Stimulated activated CD8-positive, alpha-beta memory T cell treated with anti-CD3 and anti-CD28 coated beads, Interleukin-4, amount 100 ng/mL, for 4 hours (primary cell): ENCODE measurements at regions not wholly inside any gene's neighbourhood (a gene's known extent, or its start where the extent isn't known, plus 50 kb on each side); places are given as distances from the start of the nearest gene placed in this dataset.
"Not testable (repeated sequence)": the region's sequence is repeated elsewhere in the genome, so short reads cannot be mapped to it uniquely, and the experiment has no call there.

Experiments used
- DNase-seq, 2 donors: peaks; one replicate each; pipeline ENCODE4 v3.0.0-alpha.2; 2020; ENCODE audit warnings: low read depth in 2 of 2, low spot score in 1 of 2

GRCh38 chr2:161048317-161048716 lies 111.9 kb upstream of the TANK start:
- DNase-seq, result no peak

- no peak for DNase-seq
These were observed 110.7 kb upstream of the TANK start for GRCh38 chr2:161049559-161049958.

GRCh38 chr2:161052214-161052613 lies 108.0 kb upstream of the TANK start:
- DNase-seq, result no peak

- DNase-seq, result no peak
These were observed 104.9 kb upstream of the TANK start for GRCh38 chr2:161055289-161055688.

GRCh38 chr2:161059388-161059787 lies 100.8 kb upstream of the TANK start:
- DNase-seq, result no peak

GRCh38 chr2:161061786-161062185 lies 98.4 kb upstream of the TANK start:
- DNase-seq, result no peak

GRCh38 chr2:161063157-161063945 lies 96.9 kb upstream of the TANK start:
- DNase-seq, result peak; percentile 14 to 38

GRCh38 chr2:161063946-161064306 lies 96.3 kb upstream of the TANK start:
- DNase-seq, result no peak

- no peak for DNase-seq
These were observed 92.3 kb upstream of the TANK start for GRCh38 chr2:161067846-161068350.

- no peak for DNase-seq
These were observed 91.6 kb upstream of the TANK start for GRCh38 chr2:161068670-161069069.

GRCh38 chr2:161070693-161071479 lies 89.3 kb upstream of the TANK start:
- no peak for DNase-seq

- DNase-seq, result not testable (repeated sequence)
These were observed 87.8 kb upstream of the TANK start for GRCh38 chr2:161072436-161072835.

- no peak for DNase-seq
These were observed 84.5 kb upstream of the TANK start for GRCh38 chr2:161075701-161076100.

GRCh38 chr2:161076936-161077335 lies 83.3 kb upstream of the TANK start:
- DNase-seq, result no peak

GRCh38 chr2:161077367-161078210 lies 82.6 kb upstream of the TANK start:
- peak; percentile 8 to 15 for DNase-seq

GRCh38 chr2:161078211-161078539 lies 82.1 kb upstream of the TANK start:
- DNase-seq, result no peak

- DNase-seq, result no peak
These were observed 75.1 kb upstream of the TANK start for GRCh38 chr2:161085149-161085548.

GRCh38 chr2:161088658-161089350 lies 71.4 kb upstream of the TANK start:
- no peak for DNase-seq

GRCh38 chr2:161090411-161090810 lies 69.8 kb upstream of the TANK start:
- no peak for DNase-seq

- DNase-seq, result no peak
These were observed 64.9 kb upstream of the TANK start for GRCh38 chr2:161095314-161095713.

- no peak for DNase-seq
These were observed 63.9 kb upstream of the TANK start for GRCh38 chr2:161096336-161096735.
